ENCODE measurements at regions not wholly inside any gene's neighbourhood (a gene's known extent, or its start where the extent isn't known, plus 50 kb on each side); places are given as distances from the start of the nearest gene placed in this dataset.

DNA sequence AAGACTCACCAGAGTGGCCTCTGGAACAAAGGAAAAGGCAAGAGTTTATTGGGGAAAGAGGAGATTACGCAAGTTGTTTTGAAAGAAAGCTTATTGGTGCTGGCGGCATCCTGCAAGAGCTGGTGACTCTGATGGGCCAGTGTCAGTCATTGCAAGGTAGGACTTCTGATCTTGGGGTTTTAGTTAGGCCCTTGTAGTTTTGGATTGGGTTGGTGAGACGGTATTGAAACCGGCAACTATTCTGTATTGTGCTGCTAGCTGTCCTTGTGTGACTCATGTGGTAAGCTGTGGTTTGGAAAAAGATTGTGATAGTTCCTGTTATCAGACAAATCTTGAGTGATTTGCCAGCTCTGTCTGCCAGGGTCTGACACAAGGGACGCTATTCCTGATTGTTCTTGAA lies 159.1 kb upstream of the PIEZO2 start:
- no peak for DNase-seq

DNA sequence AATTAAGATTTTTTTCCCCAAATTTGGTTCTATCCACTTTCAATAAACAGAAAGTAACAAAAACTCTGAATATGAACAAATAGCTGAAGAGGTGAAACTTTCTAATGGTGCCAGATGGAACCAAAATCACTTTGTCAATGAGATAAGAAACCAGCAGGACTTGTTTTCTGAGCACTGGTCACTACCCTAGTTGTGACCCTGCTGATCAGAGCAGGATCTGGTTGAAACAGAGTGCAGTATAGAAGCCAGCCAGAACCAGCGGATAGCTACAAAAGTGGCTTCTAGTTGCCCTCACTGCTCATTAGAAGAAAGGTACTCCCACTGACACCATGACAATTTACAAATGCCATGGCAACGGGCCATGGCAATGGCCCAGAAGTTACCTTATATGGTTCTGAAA lies 158.3 kb upstream of the PIEZO2 start:
- no peak for DNase-seq

DNA sequence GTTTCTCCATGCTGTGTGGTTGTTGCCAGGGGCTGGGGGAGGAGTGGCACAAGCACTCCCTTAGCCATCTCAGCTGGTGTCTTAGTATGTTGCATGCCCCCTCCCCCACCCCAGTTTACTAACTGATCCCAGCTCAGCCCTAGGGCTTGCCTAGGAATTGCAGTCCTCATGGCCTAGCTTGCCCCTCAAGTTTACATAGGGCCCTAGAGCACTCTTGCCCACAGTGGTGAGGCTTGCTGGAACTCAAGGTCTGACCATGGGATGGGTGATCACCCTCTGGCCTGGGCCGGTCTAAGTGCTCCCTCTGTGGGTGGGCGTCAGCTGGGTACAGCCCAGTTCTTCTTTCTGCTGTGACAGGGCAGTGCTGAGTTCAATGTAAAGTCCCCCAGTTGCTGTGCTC lies 156.1 kb upstream of the PIEZO2 start:
- DNase-seq, result no peak

DNA sequence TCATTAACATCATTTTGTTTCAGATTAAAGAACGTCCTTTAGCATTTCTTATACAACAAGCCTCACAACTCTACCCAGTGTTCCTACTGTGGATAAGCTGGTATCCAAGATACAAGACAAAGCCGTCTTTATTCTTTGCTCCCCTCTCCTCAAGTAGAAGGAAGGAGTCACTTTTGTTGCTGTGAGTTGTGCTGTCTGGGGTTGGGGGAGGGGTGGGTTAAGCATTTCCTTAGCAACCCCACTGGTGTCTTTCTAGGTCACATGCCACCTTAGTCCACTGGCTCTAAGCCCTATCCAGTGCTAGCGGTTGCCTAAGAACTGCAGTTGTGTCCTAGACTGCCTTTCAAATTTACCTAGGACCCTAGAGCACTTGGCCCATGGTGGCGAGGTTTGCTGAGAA lies 155.6 kb upstream of the PIEZO2 start:
- DNase-seq, result no peak

DNA sequence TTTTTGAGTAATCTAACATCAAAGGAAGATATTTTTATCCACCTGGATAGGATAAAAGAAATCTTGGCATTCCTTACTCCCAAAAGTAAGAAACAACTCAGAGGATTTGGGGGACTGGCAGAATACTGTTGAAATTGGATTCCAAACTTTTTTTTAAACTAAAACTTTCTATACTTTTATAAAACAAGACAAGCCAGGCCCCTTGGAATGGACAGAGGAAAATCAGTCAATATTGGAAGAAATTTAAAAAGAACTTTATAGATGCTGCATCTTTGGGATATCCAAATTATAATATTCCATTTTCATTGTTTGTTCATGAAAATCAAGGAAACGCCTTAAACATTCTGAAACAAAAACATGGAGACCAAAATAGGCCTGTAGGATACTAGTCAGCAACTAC lies 147.6 kb upstream of the PIEZO2 start:
- DNase-seq, result no peak

DNA sequence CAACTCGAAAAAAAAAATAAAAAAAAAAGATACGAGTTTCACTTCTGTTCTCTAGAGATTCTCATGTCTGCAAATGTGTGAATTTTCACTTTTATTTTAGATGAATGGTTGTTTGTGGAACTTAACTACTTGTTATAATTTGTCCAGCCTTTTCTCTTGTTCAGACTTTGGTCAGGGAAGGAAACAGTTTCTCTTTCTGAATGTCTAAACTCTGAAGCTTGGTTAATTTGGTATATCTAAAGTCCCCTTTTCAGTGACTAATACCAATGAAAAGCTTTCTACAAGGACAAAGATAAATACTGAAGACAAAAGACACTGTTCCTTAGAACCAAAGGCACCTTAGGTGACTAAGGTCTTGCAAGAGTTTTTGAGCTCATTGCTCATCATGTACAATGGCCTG lies 144.4 kb upstream of the PIEZO2 start:
- no peak for DNase-seq

DNA sequence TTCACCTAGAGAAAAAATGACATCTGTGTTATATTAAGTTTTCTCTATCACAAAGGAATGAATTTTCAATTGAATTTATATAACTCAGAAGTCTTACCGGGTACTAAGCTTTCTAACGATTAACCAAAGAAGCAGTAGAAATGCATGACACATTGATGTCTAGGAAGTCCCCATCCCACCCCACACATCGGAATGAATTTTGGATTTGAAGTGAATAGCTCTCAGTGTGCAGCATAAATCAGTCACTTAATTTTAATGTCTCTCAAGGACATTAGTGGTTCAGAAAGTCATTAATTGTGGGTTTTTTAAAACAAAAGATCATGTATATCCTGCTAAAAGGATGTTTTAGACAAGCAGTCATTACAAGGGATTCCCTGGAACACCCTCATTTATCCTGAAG lies 141.4 kb upstream of the PIEZO2 start:
- DNase-seq, result no peak

DNA sequence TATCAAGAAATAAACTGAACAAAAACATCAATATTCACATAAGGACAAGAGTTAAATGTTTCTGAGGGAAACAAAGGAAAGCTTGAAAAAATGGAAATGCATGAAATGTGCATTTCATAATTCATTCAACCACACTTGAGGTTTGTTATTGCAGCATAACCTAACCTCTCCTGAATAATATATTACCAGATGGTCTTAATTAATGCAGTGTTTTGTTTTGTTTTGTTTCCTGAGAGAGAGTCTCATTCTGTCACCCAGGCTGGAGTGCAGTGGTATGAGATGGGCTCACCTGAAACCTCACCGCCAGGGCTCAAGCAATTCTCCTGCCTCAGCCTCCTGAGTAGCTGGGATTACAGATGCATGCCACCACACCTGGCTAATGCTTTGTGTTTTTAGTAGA lies 139.9 kb upstream of the PIEZO2 start:
- DNase-seq, result no peak

DNA sequence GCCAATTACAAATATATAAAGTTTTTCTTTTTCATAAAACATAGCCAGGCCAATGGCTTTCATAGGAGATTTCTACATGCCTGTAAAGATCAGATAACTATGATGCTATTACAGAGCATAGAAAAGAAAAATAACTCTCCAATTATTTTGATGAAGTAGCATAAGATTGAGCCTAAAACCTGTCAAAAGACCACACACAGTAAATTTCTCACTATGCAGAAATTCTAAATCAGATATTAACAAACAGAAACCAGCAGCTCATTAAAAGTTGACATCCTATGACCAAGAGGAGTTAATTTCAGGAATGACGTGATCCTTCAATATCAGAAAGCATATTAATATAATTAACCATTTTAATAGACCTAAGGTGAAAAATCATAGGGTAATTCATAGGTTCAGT lies 139.0 kb upstream of the PIEZO2 start:
- no peak for DNase-seq

DNA sequence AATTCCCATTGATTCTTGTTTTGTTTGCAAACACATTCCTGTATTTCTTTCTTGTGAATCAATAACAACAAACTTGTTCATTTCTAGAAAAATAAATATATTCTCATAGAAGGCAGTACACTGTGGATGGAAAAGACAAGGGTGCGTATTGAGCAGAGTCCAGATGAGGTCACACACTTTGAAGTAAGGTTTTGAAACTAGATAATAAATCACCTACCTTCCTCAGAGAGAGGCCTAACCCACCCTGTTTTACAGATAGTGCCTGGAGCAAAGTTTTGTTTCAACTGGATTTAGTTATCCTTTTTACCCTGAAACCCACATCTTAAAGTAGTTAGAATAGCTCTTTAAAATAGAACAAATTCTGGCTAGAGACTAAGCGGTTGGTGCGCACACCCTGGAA lies 137.1 kb upstream of the PIEZO2 start:
- DNase-seq, result no peak

DNA sequence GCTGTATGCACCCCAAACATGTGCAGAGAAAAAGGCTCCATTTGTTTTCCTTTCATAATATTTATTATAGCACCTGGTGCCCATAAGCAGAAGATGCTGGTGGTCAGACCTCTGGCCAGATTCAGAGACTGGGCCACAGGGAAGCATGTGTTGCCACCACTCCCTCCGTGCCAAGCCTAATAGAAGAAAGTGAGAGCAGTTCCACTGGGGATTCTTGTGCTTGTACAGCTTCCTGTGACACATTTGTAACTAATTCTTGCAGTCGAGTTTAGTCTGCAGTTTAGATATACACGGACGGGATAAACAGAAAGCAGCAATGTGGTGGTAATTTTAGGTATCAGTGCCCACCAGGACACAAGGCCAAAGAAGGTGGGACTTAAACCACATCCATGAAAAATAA lies 135.4 kb upstream of the PIEZO2 start:
- DNase-seq, result no peak

DNA sequence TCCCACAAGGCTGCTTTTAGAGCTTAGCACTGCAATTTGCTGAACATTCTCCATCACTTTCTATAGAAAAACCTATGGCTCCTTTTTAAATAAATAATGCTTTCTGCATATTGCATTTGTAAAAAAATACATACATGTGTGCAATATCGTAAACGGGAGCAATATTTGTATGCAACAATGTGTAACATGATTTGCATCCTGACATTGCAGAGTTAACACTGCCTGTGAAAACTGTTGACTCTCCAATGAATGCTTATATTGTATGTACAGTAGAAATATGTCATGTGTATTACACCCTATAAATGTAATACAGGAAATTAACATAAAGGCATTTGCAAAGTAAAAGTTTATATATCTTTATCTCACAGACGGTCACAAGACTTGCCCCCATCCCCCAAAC lies 135.0 kb upstream of the PIEZO2 start:
- no peak for DNase-seq

DNA sequence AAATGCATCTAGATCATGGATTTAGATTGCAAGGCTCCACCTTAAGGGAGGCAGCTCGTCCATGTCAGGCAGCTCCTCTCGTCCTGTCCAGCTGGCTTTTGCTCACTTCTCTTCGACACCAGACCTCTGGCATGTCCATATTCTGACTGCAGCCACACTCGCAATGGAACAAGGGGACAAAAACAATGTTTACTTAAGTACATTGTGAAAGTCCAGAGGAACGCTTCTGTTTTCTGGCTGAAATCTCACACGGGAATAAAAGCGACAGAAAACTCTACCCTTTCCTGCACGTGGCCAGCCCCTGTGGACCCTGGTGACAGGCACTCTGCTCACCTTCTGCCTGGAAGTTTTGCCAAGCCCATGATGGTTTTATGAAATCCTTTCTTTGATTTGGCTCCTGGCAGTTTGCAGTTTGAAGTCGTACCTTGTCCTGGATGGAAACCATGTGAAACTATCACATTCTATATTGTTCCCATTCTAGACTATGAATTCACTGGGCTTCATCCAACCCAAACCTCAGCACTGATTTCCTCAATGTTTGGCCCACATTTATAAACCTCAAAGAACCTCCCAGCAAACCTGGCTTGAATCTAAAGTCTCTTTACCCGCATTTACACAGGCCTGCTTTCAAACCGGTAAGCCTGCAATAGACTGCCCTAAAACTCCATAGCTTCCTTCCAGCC lies 134.3 kb upstream of the PIEZO2 start:
- no peak for DNase-seq

DNA sequence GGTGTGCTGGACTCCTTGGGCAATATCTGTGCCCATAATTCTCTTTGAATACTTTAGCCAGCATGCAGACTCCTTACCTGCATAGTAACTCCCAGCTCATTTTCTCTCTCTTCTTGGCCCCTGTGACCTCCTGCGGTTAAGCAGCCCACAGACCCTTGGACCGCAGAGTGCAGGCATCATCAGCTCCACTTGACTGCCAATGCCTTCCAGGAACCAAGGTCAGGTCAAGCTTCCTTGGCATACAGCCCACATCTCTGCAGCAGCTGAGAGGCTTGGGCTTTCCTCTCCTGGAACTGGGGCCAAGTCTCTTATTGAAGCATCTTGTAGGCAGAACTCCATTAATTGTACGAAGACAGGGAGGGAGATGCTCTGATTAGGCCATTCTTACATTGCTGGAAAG lies 130.1 kb upstream of the PIEZO2 start:
- DNase-seq, result no peak

DNA sequence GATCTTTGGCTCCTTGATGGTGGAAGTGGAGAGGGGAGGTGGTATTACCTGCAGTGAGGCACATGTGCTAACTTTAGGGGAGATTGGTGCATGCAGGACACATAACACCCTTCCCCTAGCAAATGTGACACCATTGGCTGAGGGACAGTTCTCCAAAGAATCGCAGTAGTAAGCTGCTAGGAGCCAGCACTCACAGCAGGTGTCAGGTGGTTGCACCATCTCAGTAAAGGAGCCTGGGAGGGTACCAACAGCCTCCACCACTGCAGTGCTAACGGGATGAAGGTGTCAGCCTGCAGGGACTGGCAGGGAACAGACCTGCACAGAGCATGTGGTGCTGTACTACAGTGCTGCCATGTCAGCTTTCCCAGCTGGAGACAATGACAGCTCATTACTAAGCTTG lies 127.3 kb upstream of the PIEZO2 start:
- no peak for DNase-seq

DNA sequence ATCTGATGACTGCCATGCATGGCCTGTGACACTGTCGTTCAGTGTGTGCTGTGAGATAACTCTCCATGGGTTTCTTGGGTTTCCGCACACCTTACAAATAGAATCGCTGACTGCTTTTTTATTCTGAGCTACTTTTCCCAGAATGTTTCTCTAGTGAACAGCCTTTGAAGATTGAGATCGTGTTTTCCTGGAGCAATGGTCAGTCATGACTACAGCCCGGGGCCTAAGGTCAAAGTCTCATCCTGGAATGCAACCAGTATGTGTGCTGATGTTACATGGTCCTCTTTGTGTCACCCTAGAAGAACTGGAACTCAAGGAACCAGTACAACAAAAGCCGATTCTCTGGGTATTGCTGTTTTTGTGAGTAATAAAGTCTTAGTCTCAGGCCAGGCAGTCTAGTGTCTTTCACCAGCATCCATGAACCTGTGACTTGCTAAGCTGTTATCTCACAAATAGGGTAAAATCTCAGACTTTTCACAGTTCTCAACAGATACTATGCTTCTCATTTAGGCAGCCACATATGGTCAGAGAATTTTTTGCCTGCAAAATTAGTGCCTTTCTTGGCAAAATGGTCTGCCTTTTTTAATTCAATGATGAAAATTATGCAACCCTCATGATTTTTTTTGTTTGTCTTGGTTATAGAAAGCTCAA lies 124.9 kb upstream of the PIEZO2 start:
- no peak for DNase-seq

DNA sequence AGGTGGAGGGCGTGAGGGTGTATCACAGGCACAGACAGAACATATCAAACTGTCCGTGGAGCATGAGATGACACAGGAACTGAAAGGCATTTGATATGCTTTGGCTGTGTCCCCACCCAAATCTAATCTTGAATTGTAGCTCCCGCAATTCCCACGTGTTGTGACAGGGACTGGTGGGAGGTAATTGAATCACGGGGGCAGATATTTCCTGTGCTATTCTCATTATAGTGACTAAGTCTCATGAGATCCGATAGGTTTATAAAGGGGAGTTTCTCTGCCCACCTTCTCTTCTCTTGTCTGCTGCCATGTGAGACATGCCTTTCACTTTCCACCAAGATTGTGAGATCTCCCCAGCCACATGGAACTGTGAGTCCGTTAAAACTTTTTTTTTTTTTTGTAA lies 123.1 kb upstream of the PIEZO2 start:
- no peak for DNase-seq

DNA sequence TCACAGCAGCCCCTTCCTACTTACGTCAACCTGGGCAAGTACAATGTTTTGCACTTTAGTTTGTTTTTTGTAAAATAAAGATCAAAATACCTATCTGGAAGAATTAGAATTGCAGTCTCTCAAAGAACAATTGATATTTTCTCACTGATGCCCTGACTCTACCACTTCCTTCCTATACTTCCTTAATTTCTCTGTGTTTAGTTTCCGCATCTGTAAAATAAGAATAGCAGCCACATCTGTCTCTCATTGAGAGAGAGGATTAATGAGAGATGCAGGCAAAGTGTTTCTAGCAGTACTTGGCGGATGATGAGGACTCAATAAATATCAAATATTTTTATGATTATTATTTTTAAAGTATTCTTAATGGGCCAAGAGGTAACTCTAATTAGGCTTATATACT lies 122.6 kb upstream of the PIEZO2 start:
- DNase-seq, result no peak

DNA sequence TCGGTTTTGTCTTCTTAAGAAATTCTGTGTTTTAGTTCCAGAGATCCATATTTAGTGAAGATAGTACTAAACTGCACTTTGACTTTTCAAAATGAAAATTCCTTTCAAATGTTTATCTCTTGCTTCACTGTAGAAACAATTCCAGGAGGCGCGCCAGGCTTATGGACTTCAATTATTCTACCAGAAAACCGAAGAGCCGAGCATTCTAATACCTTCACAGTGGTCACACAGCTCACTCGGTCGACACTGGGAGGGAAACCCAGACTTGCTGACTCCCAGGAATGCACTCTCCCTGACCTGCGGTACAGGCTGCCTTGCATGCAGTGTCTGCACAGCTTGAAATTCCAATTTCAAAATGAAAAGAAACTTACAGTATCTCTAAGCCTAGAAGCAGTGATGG lies 119.9 kb upstream of the PIEZO2 start:
- no peak for DNase-seq

DNA sequence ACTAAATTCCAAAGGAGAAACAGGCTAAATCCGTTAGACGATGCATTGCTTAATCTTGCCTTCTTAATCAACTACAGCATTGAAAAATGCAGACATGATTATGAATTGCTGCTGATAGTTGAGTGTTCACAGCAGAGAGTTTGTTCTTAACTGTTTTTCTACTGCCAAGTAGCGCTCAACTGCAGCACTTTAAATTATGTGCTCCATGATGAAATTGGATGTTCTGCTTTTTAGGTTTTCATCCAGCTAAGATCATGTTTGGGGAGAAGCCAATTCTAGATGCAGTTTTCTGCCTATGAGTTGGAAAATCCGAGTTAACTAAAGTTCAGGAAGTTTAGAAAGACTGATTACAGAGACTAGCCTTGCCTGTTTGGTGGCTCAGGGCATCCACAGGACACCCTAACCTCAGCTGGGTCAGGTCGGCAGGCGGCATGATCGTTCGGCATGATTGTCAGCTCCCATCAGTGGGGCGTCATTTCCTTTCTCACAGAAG lies 119.4 kb upstream of the PIEZO2 start:
- DNase-seq, result no peak

DNA sequence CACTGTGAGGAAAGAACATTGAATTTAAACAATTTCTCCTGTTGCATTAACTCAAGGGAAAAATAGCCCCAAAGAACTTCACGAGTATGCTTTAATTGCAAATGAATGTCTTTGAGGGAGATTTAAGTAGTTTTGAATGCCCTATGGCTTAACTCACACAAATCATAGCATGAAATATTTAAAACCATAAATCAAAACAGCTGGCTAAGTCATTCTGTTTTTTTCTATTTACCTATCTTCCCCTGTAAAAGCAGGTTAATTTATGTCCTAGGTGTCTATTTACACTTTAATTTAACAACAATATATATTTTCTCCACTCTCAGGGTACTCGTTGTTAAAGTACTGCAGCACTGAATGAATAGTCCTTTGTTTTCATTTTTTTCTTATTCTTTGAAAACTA lies 118.8 kb upstream of the PIEZO2 start:
- DNase-seq, result no peak

DNA sequence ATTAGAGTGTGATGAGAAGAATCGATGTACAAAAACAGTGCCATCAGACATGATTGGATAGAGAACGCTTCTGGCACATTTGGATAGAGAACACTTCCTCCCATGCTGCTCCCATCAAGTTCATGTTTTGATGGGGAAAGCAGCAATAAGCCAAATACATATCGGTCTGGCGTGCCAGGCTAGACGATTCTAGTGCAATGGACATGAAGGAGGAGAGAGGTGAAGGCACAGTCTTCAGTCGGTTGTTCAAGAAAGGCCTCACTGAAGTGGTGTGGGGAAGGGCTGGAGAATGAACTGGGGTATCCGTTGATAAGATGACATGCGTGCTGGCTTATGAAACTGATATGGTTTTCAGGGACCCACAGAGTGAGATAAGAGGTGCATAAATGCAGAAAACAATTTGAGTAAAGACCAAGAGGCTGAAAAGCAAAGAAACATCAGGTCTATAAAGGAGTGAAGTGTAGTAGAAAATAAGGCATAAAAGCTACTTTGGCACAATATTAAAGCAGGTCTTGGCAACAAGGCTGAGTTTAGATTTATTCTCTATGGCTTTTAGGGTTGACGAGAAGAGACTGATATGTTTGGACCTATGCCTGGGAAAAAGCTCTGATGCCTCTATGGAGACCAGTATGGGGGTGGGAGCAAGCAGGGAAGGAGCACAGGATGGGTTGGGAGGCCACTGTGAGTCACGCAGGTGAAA lies 117.6 kb upstream of the PIEZO2 start:
- no peak for DNase-seq

DNA sequence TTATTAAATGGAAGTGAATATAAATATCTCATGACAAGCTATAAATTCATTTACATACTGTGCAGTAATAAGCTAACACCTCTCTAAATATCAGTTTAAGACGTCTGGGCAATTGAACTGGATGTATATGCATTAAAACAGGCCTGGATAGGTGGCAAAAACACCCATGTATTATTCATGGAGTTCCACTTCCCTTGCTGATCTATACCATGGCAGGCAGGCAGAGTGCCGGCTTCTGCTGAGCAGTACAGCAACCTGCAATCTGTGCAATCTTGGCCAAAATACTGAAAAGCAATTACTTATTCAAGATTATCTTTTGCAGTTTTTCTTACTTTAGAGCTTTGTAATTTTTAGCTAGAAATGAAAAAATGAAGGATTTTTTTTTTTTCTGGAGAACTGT lies 112.1 kb upstream of the PIEZO2 start:
- DNase-seq, result no peak

DNA sequence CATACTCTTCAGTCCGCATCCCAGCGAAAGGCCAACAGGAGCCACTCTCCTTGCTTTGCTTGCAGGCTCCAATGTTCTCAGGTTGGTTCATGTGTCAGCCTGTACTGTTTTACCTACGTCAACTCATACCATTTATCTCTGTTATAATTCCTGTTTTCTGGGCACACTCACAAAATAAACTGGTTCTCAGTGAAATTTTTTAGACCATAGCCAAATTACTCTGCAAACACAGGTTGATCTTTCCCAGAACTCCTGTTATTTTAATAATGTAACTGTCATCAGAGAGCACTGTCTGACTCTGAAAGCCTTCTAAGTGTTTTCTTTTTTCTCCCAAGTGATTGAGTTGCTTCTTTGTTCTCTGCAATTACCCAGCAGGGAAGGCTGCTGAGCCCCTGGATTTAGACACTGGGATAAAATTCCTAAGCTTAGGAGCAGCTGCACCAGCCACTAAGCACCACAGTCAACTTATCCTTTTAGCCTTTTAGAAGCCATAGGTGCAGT lies 111.6 kb upstream of the PIEZO2 start:
- DNase-seq, result no peak
